HepG2 (cell line): ENCODE measurements at regions not wholly inside any gene's neighbourhood (a gene's known extent, or its start where the extent isn't known, plus 50 kb on each side); places are given as distances from the start of the nearest gene placed in this dataset.

Experiments used
- ATAC-seq: fragments of 200-7000 bp; cut with Tn5 transposase; 3 replicates; pipeline ENCODE4 v1.9.1; 2020; ENCODE audit warnings: mild to moderate bottlenecking, moderate library complexity
- BruUV-seq: library from RNA; stranded (reverse); fragments of 400-500 nt; replicated peaks from 2 replicates; lab custom pipeline; 2021; lab: Mats Ljungman, UMichigan
- CTCF ChIA-PET: fragments of 300-600 bp; formaldehyde crosslinking; extraction: SDS; loops from one replicate; lab custom pipeline; 2021; ENCODE audit warnings: low total read pairs, inconsistent platforms, low intra/inter-chr PET ratio; lab: Yijun Ruan, JAX
- POLR2A ChIA-PET: fragments of 350-600 bp; sonication (Branson Sonifier 250); formaldehyde crosslinking; loops from one replicate; lab custom pipeline; 2020; ENCODE audit warnings: antibody characterized with exemption, inconsistent platforms; lab: Yijun Ruan, JAX
- DNase-seq: peaks from one replicate; pipeline ENCODE4 v3.0.0-alpha.2; 2015; ENCODE audit warnings: low spot score
- FAIRE-seq: peaks from 3 replicates; lab custom pipeline; 2011; peaks lifted over from hg19 to GRCh38; lab: Jason Lieb, UNC
- H2AFZ ChIP-seq: one replicate; pipeline ENCODE4 v1.6.1; 2011; ENCODE audit warnings: low read length, inconsistent platforms
- H3K27ac ChIP-seq: fragments of 300-600 bp; 3 replicates; pipeline ENCODE4 v1.8.0; 2011; ENCODE audit warnings: mixed run types, mild to moderate bottlenecking, mixed read lengths, low read length, inconsistent platforms; ENCODE audit not compliant: insufficient read depth; ENCODE audit errors: extremely low read length
- H3K27me3 ChIP-seq, 2 experiments: fragments of 200-600 bp in 1 of 2; 2 replicates in 1 of 2; 3 replicates in 1 of 2; pipeline versions ENCODE4 v1.6.0 to v1.8.0; 2011; ENCODE audit warnings: low read length in 2 of 2, mild to moderate bottlenecking in 2 of 2, moderate library complexity in 2 of 2, inconsistent platforms in 1 of 2; ENCODE audit not compliant: insufficient read depth in 2 of 2, control insufficient read depth in 1 of 2
- H3K36me3 ChIP-seq, 2 experiments: fragments of 200-600 bp in 1 of 2; replicated peaks in 1 of 2; 2 replicates in 1 of 2; 3 replicates in 1 of 2; pipeline versions ENCODE4 v1.5.1 to v1.8.0; 2011; ENCODE audit warnings: low read length in 2 of 2, inconsistent platforms in 1 of 2; ENCODE audit not compliant: insufficient read depth in 2 of 2, control insufficient read depth in 1 of 2
- H3K4me1 ChIP-seq: 2 replicates; pipeline ENCODE4 v1.5.1; 2012; ENCODE audit warnings: low read length, inconsistent platforms; ENCODE audit not compliant: insufficient read depth
- H3K4me2 ChIP-seq: 2 replicates; pipeline ENCODE4 v1.6.0; 2011; ENCODE audit warnings: low read depth, low read length, inconsistent platforms
- H3K4me3 ChIP-seq, 3 experiments: fragments of 200-600 bp in 1 of 3; sonication (generic), shearing (Covaris generic) in 1 of 3; replicated peaks in 1 of 3; 2 replicates each; pipeline ENCODE4 v1.5.1; 2011 to 2016; ENCODE audit warnings: low read length in 3 of 3, inconsistent platforms in 2 of 3, low read depth in 2 of 3, mild to moderate bottlenecking in 2 of 3, control low read depth in 1 of 3, mixed read lengths in 1 of 3; ENCODE audit not compliant: insufficient read depth in 1 of 3
- H3K79me2 ChIP-seq: one replicate; pipeline ENCODE4 v1.6.1; 2011; ENCODE audit warnings: low read length, inconsistent platforms; ENCODE audit not compliant: insufficient read depth
- H3K9ac ChIP-seq: 2 replicates; pipeline ENCODE4 v1.6.0; 2011; ENCODE audit warnings: mild to moderate bottlenecking, low read depth, low read length, inconsistent platforms; ENCODE audit not compliant: insufficient read depth
- H3K9me3 ChIP-seq: 2 replicates; pipeline ENCODE4 v1.5.1; 2012; ENCODE audit warnings: mild to moderate bottlenecking, low read length
- H4K20me1 ChIP-seq: 2 replicates; pipeline ENCODE4 v1.6.0; 2011; ENCODE audit warnings: inconsistent platforms, mild to moderate bottlenecking, low read length, moderate library complexity; ENCODE audit not compliant: insufficient read depth
- DBP ChIP-seq: sonication (generic); formaldehyde crosslinking; IDR thresholded peaks from 2 replicates; pipeline ENCODE4 v1.4.0; 2020; ENCODE audit warnings: missing genetic modification reagents; ENCODE audit errors: not compliant biosample characterization
- NR1H2 ChIP-seq: sonication (generic); formaldehyde crosslinking; IDR thresholded peaks from 2 replicates; pipeline ENCODE4 v1.8.1; 2022; ENCODE audit warnings: low read depth, missing genetic modification reagents, borderline replicate concordance
- SRSF4 ChIP-seq: fragments of 200-400 bp; formaldehyde crosslinking; IDR thresholded peaks from one replicate; pipeline ENCODE4 v1.6.1; 2018; ENCODE audit warnings: mild to moderate bottlenecking, low read depth, low read length, moderate library complexity; ENCODE audit not compliant: poor library complexity, severe bottlenecking
- ZBTB8A ChIP-seq: sonication (generic); formaldehyde crosslinking; IDR thresholded peaks from 2 replicates; pipeline ENCODE4 v1.4.0; 2020; ENCODE audit warnings: mild to moderate bottlenecking, low read depth, missing genetic modification reagents, borderline replicate concordance
- ZNF543 ChIP-seq: sonication (generic); formaldehyde crosslinking; IDR thresholded peaks from 2 replicates; pipeline ENCODE4 v1.4.0; 2020; ENCODE audit warnings: mild to moderate bottlenecking, missing genetic modification reagents
- ZXDC ChIP-seq: sonication (generic); formaldehyde crosslinking; IDR thresholded peaks from 2 replicates; pipeline ENCODE4 v1.5.0; 2020; ENCODE audit warnings: mild to moderate bottlenecking, missing genetic modification reagents
- WGBS: methylation state at CpG from one replicate; pipeline ENCODE4 v1.1.6; 2017; ENCODE audit warnings: low lambda C conversion rate; 5-methylcytosine and 5-hydroxymethylcytosine counted together
- in situ Hi-C: cut with HindIII; loops from 2 replicates; pipeline ENCODE4 v1.10.0; 2017; ENCODE audit warnings: low pct_unique_long_range_greater_than_20kb; ENCODE audit not compliant: extremely low pct_ligation_motif_present
- intact Hi-C: fragments of 100-400 bp; cut with micrococcal nuclease; formaldehyde crosslinking; loops from one replicate; pipeline ENCODE4 v1.10.0; 2022; ENCODE audit not compliant: unreplicated experiment

- POLR2A ChIA-PET: no interaction called here
- no TSS peak for BruUV-seq
Observed at GRCh38 chr12:38144049-38144448, 172.5 kb upstream of the ALG10B start.

More at GRCh38 chr12:38144049-38144448, 172.5 kb upstream of the ALG10B start:
- ATAC-seq: no peak
- no peak for FAIRE-seq
- H3K36me3 ChIP-seq: no peaks in the 10 kb centered on the region
- TF ChIP-seq SRSF4 (no peak), DBP (CRISPR knock-in tag) (no peak), ZBTB8A (CRISPR knock-in tag) (no peak), NR1H2 (CRISPR knock-in tag) (no peak), ZXDC (no peak), ZNF543 (CRISPR knock-in tag) (no peak)
- TF ChIP-seq, all 625 proteins: peak for 0
- Histone ChIP-seq H3K27ac (no peak overlapping the region), H3K9ac (no peak overlapping the region), H4K20me1 (no peaks in the 10 kb centered on the region), H3K9me3 (peaks cover 19% of the 10 kb centered on the region; the same call in 1 of the 2 replicates), H3K4me3 (no peak overlapping the region), H3K4me2 (no peak overlapping the region), H3K4me1 (no peaks in the 10 kb centered on the region), H3K27me3 (no peaks in the 10 kb centered on the region), H2AFZ (no peak overlapping the region), H3K79me2 (no peaks in the 10 kb centered on the region)
- DNase-seq: no peak
- in situ Hi-C loops (loop anchor here (10.0 to 25.0 kb wide), 2 partner anchors 171 to 768 kb away; partner anchors contain the start of genes ALG10B and CPNE8), intact Hi-C loops (no loop called here)
- WGBS: 8% methylated on average over 4 of the region's 4 CpGs
- CTCF ChIA-PET: no interaction called here
